Stimulated activated naive CD8-positive, alpha-beta T cell treated with anti-CD3 and anti-CD28 coated beads, Interleukin-15, Interleukin-2, amounts not matched to agents 100 ng/mL and 50 ng/mL, for 24 hours (primary cell): ENCODE measurements at regions not wholly inside any gene's neighbourhood (a gene's known extent, or its start where the extent isn't known, plus 50 kb on each side); places are given as distances from the start of the nearest gene placed in this dataset.

Experiments
- H3K27ac Mint-ChIP-seq: one replicate; pipeline ENCODE4 v1.8.0; 2021; ENCODE audit warnings: mild to moderate bottlenecking, mixed read lengths
- H3K27me3 Mint-ChIP-seq: one replicate; pipeline ENCODE4 v1.8.0; 2021; ENCODE audit warnings: mixed read lengths
- H3K36me3 Mint-ChIP-seq: one replicate; pipeline ENCODE4 v1.8.0; 2021; ENCODE audit warnings: low read depth, mixed read lengths
- H3K4me1 Mint-ChIP-seq: one replicate; pipeline ENCODE4 v1.8.0; 2021; ENCODE audit warnings: low read depth, mixed read lengths
- H3K4me3 Mint-ChIP-seq: one replicate; pipeline ENCODE4 v1.8.0; 2021; ENCODE audit warnings: mild to moderate bottlenecking, mixed read lengths
- H3K9me3 Mint-ChIP-seq: one replicate; pipeline ENCODE4 v1.8.0; 2021; ENCODE audit warnings: mixed read lengths

DNA sequence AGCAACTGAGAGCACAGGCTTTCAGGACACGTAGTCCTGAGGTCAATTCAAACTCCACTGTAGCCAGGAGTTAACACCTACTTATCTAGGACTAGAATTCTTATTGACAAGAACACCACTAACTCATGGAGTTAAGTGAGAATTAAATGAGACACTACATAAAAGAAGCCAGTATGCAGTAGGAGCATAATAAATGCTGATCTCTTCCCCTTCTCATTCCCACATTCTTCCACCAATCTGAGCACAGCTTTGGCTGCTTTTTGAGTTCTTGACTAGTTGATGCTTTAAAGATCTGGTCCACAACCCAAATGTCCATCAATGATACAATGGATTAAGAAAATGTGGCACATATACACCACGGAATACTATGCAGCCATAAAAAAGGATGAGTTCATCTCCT lies 55.2 kb downstream of the TTC32 start:
- no peaks in the 10 kb centered on the region for H3K36me3 Mint-ChIP-seq
- H3K27me3 Mint-ChIP-seq = peaks cover 22% of the 10 kb centered on the region
- no peak overlapping the region for H3K4me3 Mint-ChIP-seq
- no peak overlapping the region for H3K27ac Mint-ChIP-seq
- no peaks in the 10 kb centered on the region for H3K4me1 Mint-ChIP-seq
- no peaks in the 10 kb centered on the region for H3K9me3 Mint-ChIP-seq

DNA sequence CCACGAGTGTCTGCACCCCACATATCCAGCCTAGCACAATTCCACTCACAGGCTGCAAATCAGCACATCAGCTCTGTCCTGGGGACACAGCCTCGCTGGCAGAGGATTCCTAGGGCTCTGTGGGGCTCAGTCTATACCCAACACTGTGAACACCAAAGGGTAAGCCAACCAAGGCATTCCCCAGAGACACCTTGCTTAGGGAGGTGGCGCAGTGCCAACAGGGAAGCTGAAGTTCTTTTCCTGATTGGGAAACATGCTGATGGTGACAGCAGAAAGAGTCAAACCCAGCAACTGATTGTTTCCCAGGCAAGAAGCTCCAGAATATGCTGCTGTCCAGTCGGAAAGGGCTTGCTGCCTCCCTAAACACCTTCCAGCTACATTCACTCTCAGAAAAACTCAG lies 55.8 kb downstream of the TTC32 start:
- Mint-ChIP-seq H3K36me3 (no peaks in the 10 kb centered on the region), H3K9me3 (no peaks in the 10 kb centered on the region), H3K4me3 (no peak overlapping the region), H3K27ac (no peak overlapping the region), H3K4me1 (no peaks in the 10 kb centered on the region), H3K27me3 (peaks cover 23% of the 10 kb centered on the region)

DNA sequence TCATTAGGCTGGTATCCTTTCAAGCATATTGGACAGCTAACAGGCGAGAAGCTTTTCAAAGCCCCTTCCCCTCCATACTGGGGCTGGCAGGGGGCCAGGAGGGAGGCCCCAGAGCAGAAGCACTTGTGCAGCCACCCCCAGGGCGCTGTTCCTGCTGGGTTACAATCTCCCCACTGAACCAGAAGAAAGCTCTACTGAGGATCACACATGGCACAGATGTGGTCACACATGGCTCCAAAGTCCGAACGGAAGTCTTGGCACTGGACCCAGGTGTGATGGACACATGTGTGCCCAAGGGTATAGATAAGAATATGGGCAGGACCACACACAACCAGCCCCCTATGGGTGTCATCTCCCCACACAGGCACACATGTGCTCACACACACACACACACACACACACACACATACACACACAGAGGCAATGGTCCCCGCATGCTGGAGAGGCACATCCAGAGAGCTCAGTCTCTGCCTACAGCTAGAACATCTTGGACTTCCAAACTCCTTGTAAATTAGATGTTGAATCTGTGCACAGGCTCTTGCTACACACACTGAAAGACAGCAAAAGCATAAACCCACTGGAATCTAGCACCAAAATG lies 56.4 kb downstream of the TTC32 start:
- Mint-ChIP-seq H3K4me1 (no peaks in the 10 kb centered on the region), H3K27me3 (peaks cover 23% of the 10 kb centered on the region), H3K27ac (no peak overlapping the region)

DNA sequence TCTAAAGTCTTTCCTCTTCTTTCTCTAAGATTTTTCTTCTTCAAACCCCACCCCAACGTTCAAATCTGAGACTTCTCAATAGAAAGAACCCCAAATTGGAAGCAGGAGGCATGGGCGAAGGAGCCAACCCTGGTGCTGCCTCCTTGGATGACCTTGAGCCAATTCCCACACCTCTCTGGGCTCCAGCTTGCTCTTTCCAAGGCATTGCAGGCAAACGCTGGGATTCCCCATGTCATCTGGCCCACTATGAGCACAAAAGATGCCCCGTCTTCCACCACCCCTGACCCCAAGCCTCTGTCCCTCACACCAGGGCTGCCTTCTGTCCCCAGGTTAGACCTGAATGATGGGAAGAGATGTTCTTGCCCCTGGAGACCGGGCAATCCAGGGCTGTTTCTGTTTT lies 57.0 kb downstream of the TTC32 start:
- Mint-ChIP-seq H3K36me3 (no peaks in the 10 kb centered on the region), H3K27me3 (peaks cover 26% of the 10 kb centered on the region), H3K27ac (no peak overlapping the region), H3K9me3 (no peaks in the 10 kb centered on the region), H3K4me3 (no peak overlapping the region), H3K4me1 (peaks cover 3% of the 10 kb centered on the region)

More for the DNA sequence above, 56.4 kb downstream of the TTC32 start:
- Mint-ChIP-seq H3K9me3 (no peaks in the 10 kb centered on the region), H3K4me3 (no peak overlapping the region), H3K36me3 (no peaks in the 10 kb centered on the region)

DNA sequence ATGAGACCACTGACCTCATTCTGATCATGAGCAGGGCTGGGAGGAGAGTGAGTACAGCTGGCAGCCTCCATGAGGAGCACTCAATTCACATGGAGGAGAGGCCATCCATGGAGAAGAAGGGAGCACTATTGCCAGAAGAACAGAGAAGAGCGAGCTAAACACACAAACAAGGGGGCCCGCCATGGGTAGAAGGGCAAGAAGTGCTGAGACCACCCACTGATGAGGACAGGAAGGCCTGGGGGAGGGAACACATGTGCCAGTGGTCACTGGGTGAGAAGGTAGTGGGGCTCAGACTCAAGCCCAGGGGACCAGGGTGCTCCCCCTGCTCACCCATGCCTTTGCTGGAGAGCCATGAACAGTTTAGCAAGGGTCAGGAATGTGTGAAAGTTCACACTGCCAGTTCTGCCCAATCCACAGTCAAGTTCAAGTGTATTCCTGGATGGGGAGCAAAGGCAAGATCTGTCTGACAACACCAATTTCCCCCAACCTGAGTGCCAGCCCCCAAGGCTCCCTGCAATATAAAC lies 57.7 kb downstream of the TTC32 start:
- Mint-ChIP-seq H3K27me3 (peaks cover 31% of the 10 kb centered on the region), H3K4me1 (peaks cover 10% of the 10 kb centered on the region), H3K4me3 (no peak overlapping the region)

DNA sequence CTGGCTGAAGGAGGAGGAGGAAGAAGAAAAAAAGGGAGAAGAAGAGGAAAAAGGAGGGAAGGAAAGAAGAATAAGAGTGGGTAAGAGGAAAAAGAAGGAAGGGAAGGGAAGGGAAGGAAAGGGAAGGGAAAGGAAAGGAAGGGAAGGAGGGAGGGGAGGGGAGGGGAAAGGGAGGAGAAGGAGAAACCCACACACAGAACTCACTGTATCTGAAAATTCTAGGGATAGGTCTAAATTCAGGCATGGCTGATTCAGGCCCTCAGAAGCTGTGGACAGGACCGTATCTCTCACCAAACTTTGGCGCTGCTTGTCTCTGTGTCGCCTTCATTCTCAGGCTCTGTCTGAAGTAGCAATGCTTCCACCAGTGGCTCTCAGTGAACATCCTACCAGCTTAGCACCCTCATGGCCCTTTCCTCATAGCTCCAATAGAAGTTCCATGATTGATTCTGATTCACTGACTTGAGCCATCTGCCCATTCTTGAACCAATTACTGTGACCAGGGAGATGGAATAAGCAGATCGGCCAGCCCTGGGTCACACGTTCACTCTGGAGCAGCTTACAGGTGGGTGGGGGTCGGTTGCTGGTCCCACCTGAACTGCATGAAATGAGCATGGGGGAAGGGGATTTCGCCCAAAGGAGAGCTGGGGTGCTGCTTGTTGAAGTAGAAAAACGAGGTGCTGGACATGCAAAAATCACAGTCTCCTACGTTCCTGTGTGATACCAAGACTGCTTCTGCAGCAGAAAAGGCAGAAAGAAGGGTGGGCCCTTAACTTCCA lies 59.7 kb downstream of the TTC32 start:
- no peak overlapping the region for H3K4me3 Mint-ChIP-seq
- peaks cover 43% of the 10 kb centered on the region for H3K27me3 Mint-ChIP-seq
- H3K9me3 Mint-ChIP-seq = no peaks in the 10 kb centered on the region
- H3K27ac Mint-ChIP-seq = no peak overlapping the region
- H3K36me3 Mint-ChIP-seq = no peaks in the 10 kb centered on the region
- H3K4me1 Mint-ChIP-seq = peaks cover 10% of the 10 kb centered on the region

More for the DNA sequence above, 57.7 kb downstream of the TTC32 start:
- no peak overlapping the region for H3K27ac Mint-ChIP-seq
- no peaks in the 10 kb centered on the region for H3K9me3 Mint-ChIP-seq
- H3K36me3 Mint-ChIP-seq = no peaks in the 10 kb centered on the region

DNA sequence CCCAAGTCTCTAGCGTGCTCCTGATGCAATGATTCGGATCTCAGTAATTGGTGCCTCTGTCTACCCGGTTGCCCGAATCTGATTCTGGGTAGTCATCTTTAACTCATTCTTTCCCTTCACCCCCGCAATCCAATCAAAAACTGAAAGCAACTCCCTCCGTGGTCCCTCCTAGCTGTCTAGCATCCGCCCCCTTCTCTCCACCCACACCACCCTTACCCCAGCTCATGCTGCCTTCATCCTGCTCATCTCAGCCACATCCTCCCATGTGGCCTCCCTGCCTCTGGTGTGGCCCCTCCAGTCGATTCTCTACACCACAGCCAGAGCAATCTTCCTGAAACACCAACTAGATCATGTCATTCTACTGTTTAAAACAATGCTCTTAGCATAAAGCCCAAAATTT lies 62.3 kb downstream of the TTC32 start:
- Mint-ChIP-seq H3K9me3 (no peaks in the 10 kb centered on the region), H3K27me3 (peaks cover 46% of the 10 kb centered on the region), H3K4me1 (peaks cover 10% of the 10 kb centered on the region), H3K4me3 (no peak overlapping the region), H3K36me3 (no peaks in the 10 kb centered on the region), H3K27ac (peak overlapping the region; percentile 64)

DNA sequence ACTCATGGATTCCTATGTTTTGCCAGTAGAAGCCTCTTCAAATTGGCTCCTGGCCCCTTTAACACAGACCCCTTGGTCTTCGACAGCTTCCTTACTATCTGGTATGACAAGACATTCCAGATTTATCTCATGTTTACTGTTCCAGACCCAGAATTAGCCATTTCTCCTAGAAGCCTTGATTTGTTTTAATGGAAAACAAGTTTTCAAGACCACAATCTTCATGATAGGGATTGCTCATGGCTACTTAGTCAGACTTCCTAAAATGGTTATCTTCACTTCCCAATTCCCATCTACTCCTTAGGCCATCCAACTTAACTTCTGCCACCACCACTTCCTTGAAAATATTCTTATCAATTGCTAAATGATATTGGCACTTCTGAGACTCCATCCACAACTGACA lies 63.2 kb downstream of the TTC32 start:
- no peak overlapping the region for H3K27ac Mint-ChIP-seq
- no peaks in the 10 kb centered on the region for H3K9me3 Mint-ChIP-seq
- H3K36me3 Mint-ChIP-seq = no peaks in the 10 kb centered on the region
- peaks cover 41% of the 10 kb centered on the region for H3K27me3 Mint-ChIP-seq
- H3K4me3 Mint-ChIP-seq = no peak overlapping the region
- peaks cover 10% of the 10 kb centered on the region for H3K4me1 Mint-ChIP-seq

DNA sequence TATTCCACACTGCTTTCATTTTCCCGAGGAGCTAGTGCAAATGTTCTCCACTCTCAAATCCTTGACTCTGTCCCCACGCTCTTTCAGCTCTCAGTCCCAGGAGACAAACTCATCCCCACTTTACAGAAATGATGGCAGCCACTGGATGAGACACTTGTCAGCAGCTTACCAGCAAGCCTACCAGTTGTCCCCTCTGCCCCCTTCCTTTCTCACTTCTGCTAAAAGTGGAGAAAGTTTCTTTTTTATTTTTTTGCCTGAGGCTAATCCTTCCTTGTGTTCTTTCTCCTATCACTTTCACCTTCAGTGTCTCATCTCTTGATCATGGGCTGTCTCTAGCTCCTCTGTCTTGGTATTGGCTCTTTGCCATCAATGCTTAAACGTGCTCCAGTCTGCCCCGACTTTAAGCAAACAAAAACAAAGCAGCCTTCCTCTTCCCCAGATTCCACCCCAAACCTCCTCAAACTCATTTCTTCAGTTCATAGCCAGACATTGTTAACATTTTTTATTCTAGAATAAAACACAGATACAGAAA lies 64.5 kb downstream of the TTC32 start:
- Mint-ChIP-seq H3K4me1 (peaks cover 10% of the 10 kb centered on the region), H3K36me3 (no peaks in the 10 kb centered on the region), H3K9me3 (no peaks in the 10 kb centered on the region), H3K4me3 (no peak overlapping the region), H3K27ac (no peak overlapping the region), H3K27me3 (peaks cover 36% of the 10 kb centered on the region)

DNA sequence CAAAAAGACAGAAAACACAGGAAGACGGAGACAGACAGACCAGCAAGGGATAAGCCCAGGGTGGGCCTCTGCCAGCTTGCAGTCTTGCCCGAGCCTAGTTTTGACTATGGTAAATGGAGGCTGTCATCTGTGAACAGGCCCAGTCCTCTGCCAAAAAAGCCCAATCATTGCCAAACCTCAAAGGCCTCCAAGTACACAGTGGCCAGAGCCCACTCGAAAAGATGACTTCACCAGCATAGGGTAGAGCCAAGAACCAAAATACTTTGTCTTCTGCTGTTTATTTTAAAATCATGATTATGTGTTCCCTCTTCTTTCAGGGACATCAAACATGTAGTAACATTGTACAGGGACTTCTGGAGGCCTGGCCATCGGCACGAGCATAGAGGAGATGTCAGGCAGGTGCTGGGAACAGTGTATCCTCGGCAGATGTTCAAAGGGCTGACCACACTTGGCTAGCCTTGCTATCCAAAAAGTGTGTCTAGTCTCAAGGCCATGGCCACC lies 66.0 kb downstream of the TTC32 start:
- no peaks in the 10 kb centered on the region for H3K36me3 Mint-ChIP-seq
- H3K27ac Mint-ChIP-seq = no peak overlapping the region
- no peaks in the 10 kb centered on the region for H3K9me3 Mint-ChIP-seq
- H3K4me3 Mint-ChIP-seq = no peak overlapping the region
- H3K27me3 Mint-ChIP-seq = peaks cover 33% of the 10 kb centered on the region
- peaks cover 10% of the 10 kb centered on the region for H3K4me1 Mint-ChIP-seq

DNA sequence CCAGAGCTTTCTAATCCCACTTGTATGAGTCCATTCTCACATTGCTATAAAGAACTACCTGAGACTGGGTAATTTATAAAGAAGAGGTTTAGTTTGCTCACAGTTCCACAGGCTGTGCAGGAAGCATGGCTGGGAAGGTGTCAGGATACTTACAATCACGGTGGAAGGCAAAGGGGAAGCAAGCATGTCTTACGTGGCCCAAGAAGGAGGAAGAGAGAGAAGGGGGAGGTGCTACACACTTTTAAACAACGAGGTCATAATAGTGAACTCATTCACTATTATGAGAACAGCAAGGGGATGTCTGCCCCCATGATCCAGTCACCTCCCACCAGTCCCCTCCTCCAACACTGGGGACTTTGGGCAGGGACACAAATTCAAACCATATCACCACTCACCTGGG lies 67.8 kb downstream of the TTC32 start:
- Mint-ChIP-seq H3K4me3 (no peak overlapping the region), H3K36me3 (no peaks in the 10 kb centered on the region), H3K27me3 (peaks cover 28% of the 10 kb centered on the region), H3K27ac (no peak overlapping the region), H3K9me3 (no peaks in the 10 kb centered on the region), H3K4me1 (no peaks in the 10 kb centered on the region)

DNA sequence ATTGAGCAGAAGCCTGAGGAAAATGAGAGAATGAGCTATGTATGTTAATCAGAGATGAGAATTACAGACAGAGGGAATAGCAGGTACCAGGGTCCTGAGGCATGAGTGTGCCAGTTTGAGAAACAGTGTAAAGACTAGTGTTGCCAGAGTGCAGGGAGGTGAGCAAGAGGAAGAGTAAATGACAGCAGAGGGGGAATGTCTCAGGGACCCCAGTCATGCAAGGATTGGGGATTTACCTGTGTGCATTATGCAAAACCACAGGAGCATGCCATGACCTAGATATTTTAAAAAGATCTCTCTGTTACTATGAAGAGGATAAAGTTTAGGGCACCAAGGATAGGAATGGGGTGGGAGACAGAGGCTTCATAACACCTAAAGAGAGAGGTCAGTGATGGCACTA lies 72.1 kb downstream of the TTC32 start:
- H3K27me3 Mint-ChIP-seq = peaks cover 28% of the 10 kb centered on the region
- H3K36me3 Mint-ChIP-seq = no peaks in the 10 kb centered on the region
- no peak overlapping the region for H3K4me3 Mint-ChIP-seq
- H3K27ac Mint-ChIP-seq = no peak overlapping the region
- H3K4me1 Mint-ChIP-seq = no peaks in the 10 kb centered on the region
- H3K9me3 Mint-ChIP-seq = no peaks in the 10 kb centered on the region

DNA sequence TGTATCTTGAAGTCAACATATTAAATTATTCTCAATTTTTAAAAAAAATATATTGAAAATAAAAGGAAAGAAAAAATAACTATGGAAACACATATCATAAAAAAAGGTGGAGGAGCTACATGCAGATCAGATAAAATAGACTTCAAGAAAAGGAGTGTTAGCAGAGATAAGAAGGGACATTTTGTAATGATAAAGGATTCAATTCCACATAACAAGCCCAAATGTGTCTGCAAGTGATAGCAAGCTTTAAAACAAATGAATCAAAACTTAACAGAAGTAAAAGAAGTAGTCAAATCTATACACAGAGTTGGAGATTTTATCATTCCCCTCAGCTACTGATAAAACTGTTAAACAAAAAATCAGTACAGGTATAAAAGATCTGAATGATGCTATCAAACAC lies 74.9 kb downstream of the TTC32 start:
- Mint-ChIP-seq H3K36me3 (no peaks in the 10 kb centered on the region), H3K27ac (no peak overlapping the region), H3K4me3 (no peak overlapping the region), H3K4me1 (no peaks in the 10 kb centered on the region), H3K9me3 (no peaks in the 10 kb centered on the region), H3K27me3 (peaks cover 36% of the 10 kb centered on the region)

DNA sequence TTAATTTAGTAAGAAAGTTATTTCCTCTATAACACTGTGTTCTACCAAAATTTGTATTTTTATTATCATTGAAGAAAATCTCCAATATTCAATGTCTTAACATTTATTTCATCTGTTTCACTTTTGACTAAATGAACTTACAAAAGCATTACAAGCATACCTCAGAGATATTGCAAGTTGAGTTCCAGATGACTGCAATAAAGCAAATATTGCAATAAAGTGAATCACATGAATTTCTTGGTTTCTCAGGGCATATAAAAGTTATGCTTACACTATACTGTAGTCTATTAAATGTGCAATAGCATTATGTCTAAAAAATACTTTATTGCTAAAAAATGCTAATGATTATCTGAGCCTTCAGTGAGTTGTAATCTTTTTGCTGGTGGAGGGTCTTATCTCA lies 78.3 kb downstream of the TTC32 start:
- peaks cover 35% of the 10 kb centered on the region for H3K27me3 Mint-ChIP-seq
- H3K9me3 Mint-ChIP-seq = no peaks in the 10 kb centered on the region
- H3K4me1 Mint-ChIP-seq = no peaks in the 10 kb centered on the region
- no peak overlapping the region for H3K27ac Mint-ChIP-seq
- H3K36me3 Mint-ChIP-seq = no peaks in the 10 kb centered on the region
- H3K4me3 Mint-ChIP-seq = no peak overlapping the region
